ENCODE measurements at regions not wholly inside any gene's neighbourhood (a gene's known extent, or its start where the extent isn't known, plus 50 kb on each side); places are given as distances from the start of the nearest gene placed in this dataset.

DNA sequence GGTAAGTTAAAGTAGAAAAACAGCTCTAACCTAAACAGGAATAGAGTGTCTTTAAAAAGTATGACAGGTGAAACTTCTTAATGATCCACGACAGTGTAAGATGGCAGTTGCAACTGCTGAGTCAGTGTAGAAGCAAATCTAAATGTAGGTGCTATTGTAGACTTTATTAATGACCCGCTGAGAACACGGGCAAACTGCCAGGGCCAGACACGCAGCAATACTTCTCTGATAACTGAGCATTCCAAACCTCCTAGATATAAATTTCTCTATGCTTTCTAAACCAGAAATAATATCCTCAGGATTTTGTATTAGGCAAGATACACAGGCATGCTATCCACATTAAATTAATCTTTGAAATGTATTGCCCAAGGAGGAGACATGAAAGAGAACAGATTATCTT lies 1076.4 kb downstream of the HACE1 start:
- no peaks in the 10 kb centered on the region for H3K36me3 ChIP-seq (ENCODE audit: insufficient read depth, low read length)
- H3K4me3 ChIP-seq (ENCODE audit: low read length) = no peak overlapping the region
- no peaks in the 10 kb centered on the region for H4K20me1 ChIP-seq (ENCODE audit: insufficient read depth)
- H3K4me2 ChIP-seq (ENCODE audit: low read length) = no peak overlapping the region
- H3F3A ChIP-seq (ENCODE audit: insufficient read depth, low read length, poor library complexity, severe bottlenecking) = no peaks in the 10 kb centered on the region
- H3K27ac ChIP-seq (ENCODE audit: low read length) = no peak overlapping the region
- no peaks in the 10 kb centered on the region for H3K27me3 ChIP-seq (ENCODE audit: insufficient read depth, low read depth, low read length)
- no peak for TF ChIP-seq MXI1 (conservative IDR thresholded peaks at IDR 0.05; ENCODE audit: poor library complexity, severe bottlenecking)
- TF ChIP-seq RAD21 (conservative IDR thresholded peaks at IDR 0.05) = no peak
- TF ChIP-seq EZH2 (IDR thresholded peaks at IDR 0.05; ENCODE audit: borderline replicate concordance, insufficient read depth, low read length, poor library complexity, severe bottlenecking) = no peak
- TF ChIP-seq, protein P1, sequence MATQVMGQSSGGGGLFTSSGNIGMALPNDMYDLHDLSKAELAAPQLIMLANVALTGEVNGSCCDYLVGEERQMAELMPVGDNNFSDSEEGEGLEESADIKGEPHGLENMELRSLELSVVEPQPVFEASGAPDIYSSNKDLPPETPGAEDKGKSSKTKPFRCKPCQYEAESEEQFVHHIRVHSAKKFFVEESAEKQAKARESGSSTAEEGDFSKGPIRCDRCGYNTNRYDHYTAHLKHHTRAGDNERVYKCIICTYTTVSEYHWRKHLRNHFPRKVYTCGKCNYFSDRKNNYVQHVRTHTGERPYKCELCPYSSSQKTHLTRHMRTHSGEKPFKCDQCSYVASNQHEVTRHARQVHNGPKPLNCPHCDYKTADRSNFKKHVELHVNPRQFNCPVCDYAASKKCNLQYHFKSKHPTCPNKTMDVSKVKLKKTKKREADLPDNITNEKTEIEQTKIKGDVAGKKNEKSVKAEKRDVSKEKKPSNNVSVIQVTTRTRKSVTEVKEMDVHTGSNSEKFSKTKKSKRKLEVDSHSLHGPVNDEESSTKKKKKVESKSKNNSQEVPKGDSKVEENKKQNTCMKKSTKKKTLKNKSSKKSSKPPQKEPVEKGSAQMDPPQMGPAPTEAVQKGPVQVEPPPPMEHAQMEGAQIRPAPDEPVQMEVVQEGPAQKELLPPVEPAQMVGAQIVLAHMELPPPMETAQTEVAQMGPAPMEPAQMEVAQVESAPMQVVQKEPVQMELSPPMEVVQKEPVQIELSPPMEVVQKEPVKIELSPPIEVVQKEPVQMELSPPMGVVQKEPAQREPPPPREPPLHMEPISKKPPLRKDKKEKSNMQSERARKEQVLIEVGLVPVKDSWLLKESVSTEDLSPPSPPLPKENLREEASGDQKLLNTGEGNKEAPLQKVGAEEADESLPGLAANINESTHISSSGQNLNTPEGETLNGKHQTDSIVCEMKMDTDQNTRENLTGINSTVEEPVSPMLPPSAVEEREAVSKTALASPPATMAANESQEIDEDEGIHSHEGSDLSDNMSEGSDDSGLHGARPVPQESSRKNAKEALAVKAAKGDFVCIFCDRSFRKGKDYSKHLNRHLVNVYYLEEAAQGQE (IDR thresholded peaks at IDR 0.05; ENCODE audit: borderline replicate concordance) = no peak
- no peak overlapping the region for H2AFZ ChIP-seq (ENCODE audit: low read depth, low read length)
- no peaks in the 10 kb centered on the region for H3K9me3 ChIP-seq (ENCODE audit: low read length)
- H3K9ac ChIP-seq (ENCODE audit: low read length) = no peak overlapping the region
- no peaks in the 10 kb centered on the region for H3K79me2 ChIP-seq (replicated peaks; ENCODE audit: insufficient read depth, low read length)
- no peaks in the 10 kb centered on the region for H3K9me2 ChIP-seq (ENCODE audit: insufficient read depth, low read length)

DNA sequence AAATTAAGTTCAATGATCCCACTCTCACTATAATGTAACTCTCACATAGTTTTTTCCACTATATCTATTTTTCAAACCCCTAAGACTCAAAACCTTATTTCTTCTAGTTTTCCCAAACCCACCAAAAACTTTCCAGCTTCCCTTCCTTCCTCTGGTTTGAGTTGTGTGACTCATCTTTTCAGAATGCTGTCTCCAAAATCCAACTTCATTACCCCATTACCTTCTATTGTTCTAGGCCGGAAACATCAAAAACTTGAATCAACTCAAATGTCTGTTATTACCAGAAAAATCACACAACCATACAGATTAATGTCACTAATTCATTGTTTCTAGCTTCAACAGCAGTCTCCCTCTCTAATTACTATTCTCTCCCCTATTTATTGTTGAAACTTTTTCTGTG lies 1090.3 kb downstream of the HACE1 start:
- Histone ChIP-seq H3K36me3 (ENCODE audit: insufficient read depth, low read length) (no peaks in the 10 kb centered on the region), H3K27me3 (ENCODE audit: insufficient read depth, low read depth, low read length) (no peaks in the 10 kb centered on the region), H3K9me2 (ENCODE audit: insufficient read depth, low read length) (no peaks in the 10 kb centered on the region), H3K4me2 (ENCODE audit: low read length) (no peak overlapping the region), H3K27ac (ENCODE audit: low read length) (no peak overlapping the region), H4K20me1 (ENCODE audit: insufficient read depth) (no peaks in the 10 kb centered on the region), H3K4me3 (ENCODE audit: low read length) (no peak overlapping the region), H2AFZ (ENCODE audit: low read depth, low read length) (no peak overlapping the region), H3F3A (ENCODE audit: insufficient read depth, low read length, poor library complexity, severe bottlenecking) (no peaks in the 10 kb centered on the region), H3K79me2 (replicated peaks; ENCODE audit: insufficient read depth, low read length) (no peaks in the 10 kb centered on the region), H3K9ac (ENCODE audit: low read length) (no peak overlapping the region), H3K9me3 (ENCODE audit: low read length) (no peaks in the 10 kb centered on the region)
- TF ChIP-seq, protein P1 (IDR thresholded peaks at IDR 0.05; ENCODE audit: borderline replicate concordance) = no peak
- TF ChIP-seq EP300 (conservative IDR thresholded peaks at IDR 0.05; ENCODE audit: poor library complexity, severe bottlenecking) = no peak
- TF ChIP-seq, protein P2, sequence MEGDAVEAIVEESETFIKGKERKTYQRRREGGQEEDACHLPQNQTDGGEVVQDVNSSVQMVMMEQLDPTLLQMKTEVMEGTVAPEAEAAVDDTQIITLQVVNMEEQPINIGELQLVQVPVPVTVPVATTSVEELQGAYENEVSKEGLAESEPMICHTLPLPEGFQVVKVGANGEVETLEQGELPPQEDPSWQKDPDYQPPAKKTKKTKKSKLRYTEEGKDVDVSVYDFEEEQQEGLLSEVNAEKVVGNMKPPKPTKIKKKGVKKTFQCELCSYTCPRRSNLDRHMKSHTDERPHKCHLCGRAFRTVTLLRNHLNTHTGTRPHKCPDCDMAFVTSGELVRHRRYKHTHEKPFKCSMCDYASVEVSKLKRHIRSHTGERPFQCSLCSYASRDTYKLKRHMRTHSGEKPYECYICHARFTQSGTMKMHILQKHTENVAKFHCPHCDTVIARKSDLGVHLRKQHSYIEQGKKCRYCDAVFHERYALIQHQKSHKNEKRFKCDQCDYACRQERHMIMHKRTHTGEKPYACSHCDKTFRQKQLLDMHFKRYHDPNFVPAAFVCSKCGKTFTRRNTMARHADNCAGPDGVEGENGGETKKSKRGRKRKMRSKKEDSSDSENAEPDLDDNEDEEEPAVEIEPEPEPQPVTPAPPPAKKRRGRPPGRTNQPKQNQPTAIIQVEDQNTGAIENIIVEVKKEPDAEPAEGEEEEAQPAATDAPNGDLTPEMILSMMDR (IDR thresholded peaks at IDR 0.05; ENCODE audit: poor library complexity, severe bottlenecking) = no peak
- no peak for TF ChIP-seq RAD21 (conservative IDR thresholded peaks at IDR 0.05)
- TF ChIP-seq TAF1 (IDR thresholded peaks at IDR 0.05; ENCODE audit: low read depth) = no peak
- no peak for TF ChIP-seq POLR2AphosphoS5 (IDR thresholded peaks at IDR 0.05)
- TF ChIP-seq MXI1 (conservative IDR thresholded peaks at IDR 0.05; ENCODE audit: poor library complexity, severe bottlenecking) = no peak
- TF ChIP-seq EZH2 (IDR thresholded peaks at IDR 0.05; ENCODE audit: borderline replicate concordance, insufficient read depth, low read length, poor library complexity, severe bottlenecking) = no peak
- TF ChIP-seq SMC3 (conservative IDR thresholded peaks at IDR 0.05; ENCODE audit: poor library complexity) = no peak
